Heart left ventricle (tissue), 16 donors: ENCODE measurements at regions not wholly inside any gene's neighbourhood (a gene's known extent, or its start where the extent isn't known, plus 50 kb on each side); places are given as distances from the start of the nearest gene placed in this dataset.

Source experiments
- ATAC-seq, 4 donors: fragments of 200-7000 bp; cut with Tn5 transposase; one replicate each; pipeline ENCODE4 v1.9.1; 2020 to 2022; ENCODE audit warnings: moderate library complexity in 4 of 4, mild to moderate bottlenecking in 3 of 4, moderate number of reproducible peaks in 1 of 4
- DNase-seq, 5 donors: peaks; one replicate each; pipeline ENCODE4 v3.0.0-alpha.2; 2020
- H3K27ac ChIP-seq, 12 donors: fragments of 200-600 bp; sonication (generic) in 4 of 12; one replicate each; pipeline versions ENCODE4 v1.5.0 to v1.8.0; 2016 to 2022; ENCODE audit warnings: mild to moderate bottlenecking in 2 of 12
- H3K27me3 ChIP-seq, 9 donors: fragments of 200-600 bp; sonication (generic) in 2 of 9; one replicate each; pipeline versions ENCODE4 v1.5.1 to v1.8.0; 2016 to 2022; ENCODE audit warnings: mild to moderate bottlenecking in 3 of 9
- H3K36me3 ChIP-seq, 9 donors: fragments of 200-600 bp; sonication (generic) in 2 of 9; one replicate each; pipeline versions ENCODE4 v1.5.0 to v1.8.0; 2018 to 2022; ENCODE audit warnings: mild to moderate bottlenecking in 2 of 9
- H3K4me1 ChIP-seq, 12 donors: fragments of 200-600 bp; sonication (generic) in 4 of 12; one replicate each; pipeline versions ENCODE4 v1.5.0 to v1.8.0; 2016 to 2022; ENCODE audit warnings: mild to moderate bottlenecking in 3 of 12
- H3K4me3 ChIP-seq, 12 donors: fragments of 200-600 bp; sonication (generic) in 4 of 12; one replicate each; pipeline versions ENCODE4 v1.5.0 to v1.8.0; 2017 to 2022; ENCODE audit warnings: mild to moderate bottlenecking in 9 of 12, moderate library complexity in 4 of 12
- H3K9me3 ChIP-seq, 12 donors: fragments of 200-600 bp; sonication (generic) in 4 of 12; one replicate each; pipeline versions ENCODE4 v1.5.0 to v1.8.0; 2016 to 2022; ENCODE audit warnings: mild to moderate bottlenecking in 1 of 12
- CTCF ChIP-seq, 12 donors: fragments of 200-600 bp; sonication (generic) in 4 of 12; IDR thresholded peaks; one replicate each; pipeline versions ENCODE4 v1.5.0 to v1.8.0; 2018 to 2022; ENCODE audit warnings: antibody characterized with exemption in 12 of 12, mild to moderate bottlenecking in 5 of 12
- POLR2A ChIP-seq, 2 donors: fragments of 450-650 bp; IDR thresholded peaks; one replicate each; pipeline ENCODE4 v1.6.1; 2017; ENCODE audit warnings: antibody characterized with exemption in 2 of 2, mild to moderate bottlenecking in 2 of 2, moderate library complexity in 2 of 2
- WGBS, 4 donors: extraction: QIAGEN DNeasy Blood & Tissue Kit in 2 of 4; methylation state at CpG; one replicate each; pipeline versions ENCODE4 v1.1.5 to v1.1.7; 2013 to 2018; 5-methylcytosine and 5-hydroxymethylcytosine counted together
- intact Hi-C, 10 donors: fragments of 100-400 bp; cut with DNase I; formaldehyde crosslinking; loops; one replicate each; pipeline versions ENCODE4 v1.11.1 to v1.14.2; 2022
- donor health status: ischemic (EF 13 %, LVEDD 7.1; RV severe dilation, severe dysfunction).
- donor health status: healthy with polysubstance abuse.
- donor health status: DM: no; HTN: yes; CAD: no.
- donor health status: DM: no; HTN: no; CAD: no.
- donor health status: ischemic (EF 25% LVEDD 6.9; RV normal size, moderate dysfunction).
- donor health status: ischemic (EF 25% LVEDD 5.7; RV mildly dilated, moderate dysfunction).
- donor health status: healthy.
- donor health status: DM: yes; HTN: yes; CAD: no.
- donor health status: ischemic (EF 35%, LVEDD 5.7; RV mildly dilated, moderate dysfunction).
- donor health status: nonischemic (EF 11% LVEDD 7.7; RV severe dilation, severe dysfunction).
- donor health status: DM: yes; HTN: yes; CAD: no.
- donor health status: PGD.
- donor health status: ischemic (EF 29% LVEDD 5.4; RV normal size, mild dysfunction).
- donor health status: nonischemic (EF 23%, LVEDD 6.1; RV moderate dilation, normal function).

- peak in 2 of 4 donors; percentile 30 to 62 for ATAC-seq
- 63 to 74% (median 72%) methylated on average over 15 of the region's 15 CpGs for WGBS, 4 donors
- peaks cover 0 to 45% (median 32%) of the 10 kb centered on the region in 12 donors for H3K4me1 ChIP-seq
- no peaks in the 10 kb centered on the region for H3K36me3 ChIP-seq
- no peaks in the 10 kb centered on the region for H3K27me3 ChIP-seq
- TF ChIP-seq POLR2A (IDR thresholded peaks at IDR 0.05) = no peak
- H3K9me3 ChIP-seq = no peaks in the 10 kb centered on the region
- intact Hi-C loops = no loop called here
- H3K4me3 ChIP-seq = peak overlapping the region in 2 of 12 donors; percentile 33 to 42
- H3K27ac ChIP-seq = peak overlapping the region in 8 of 12 donors; percentile 24 to 66 (median 55)
- DNase-seq = no peak
Measured at GRCh38 chr18:24632158-24632988, 171.9 kb downstream of the HRH4 start.

GRCh38 chr18:24633121-24633520 lies 172.7 kb downstream of the HRH4 start:
- no peaks in the 10 kb centered on the region for H3K36me3 ChIP-seq
- no peaks in the 10 kb centered on the region for H3K9me3 ChIP-seq
- intact Hi-C loops = no loop called here
- H3K4me1 ChIP-seq = peaks cover 0 to 38% (median 27%) of the 10 kb centered on the region in 12 donors
- WGBS, 4 donors = 82 to 98% (median 92%) methylated on average over 3 of the region's 3 CpGs
- H3K27me3 ChIP-seq = no peaks in the 10 kb centered on the region
- H3K4me3 ChIP-seq = no peak overlapping the region
- DNase-seq (no peak), ATAC-seq (peak in 1 of 4 donors; percentile 29)
- TF ChIP-seq POLR2A (IDR thresholded peaks at IDR 0.05) = no peak
- no peak for TF ChIP-seq CTCF (IDR thresholded peaks at IDR 0.05)
- H3K27ac ChIP-seq = peak overlapping the region in 6 of 12 donors; percentile 24 to 66 (median 44)

GRCh38 chr18:24649571-24649970 lies 189.1 kb downstream of the HRH4 start:
- no peaks in the 10 kb centered on the region for H3K36me3 ChIP-seq
- 94 to 100% (median 96%) methylated on average over 4 of the region's 4 CpGs for WGBS, 4 donors
- peaks cover 0 to 15% (median 0%) of the 10 kb centered on the region in 12 donors for H3K9me3 ChIP-seq
- DNase-seq (no peak), ATAC-seq (no peak)
- H3K27ac ChIP-seq = no peak overlapping the region
- H3K4me3 ChIP-seq = no peak overlapping the region
- TF ChIP-seq CTCF (IDR thresholded peaks at IDR 0.05) (no peak), POLR2A (IDR thresholded peaks at IDR 0.05) (no peak)
- no peaks in the 10 kb centered on the region for H3K4me1 ChIP-seq
- intact Hi-C loops = loop anchor here in 1 of 10 donors (5.0 kb wide), 1 partner anchor 48 kb away; no protein-coding TSS in a partner anchor
- no peaks in the 10 kb centered on the region for H3K27me3 ChIP-seq

GRCh38 chr18:24651434-24651833 lies 191.0 kb downstream of the HRH4 start:
- no peaks in the 10 kb centered on the region for H3K27me3 ChIP-seq

More at GRCh38 chr18:24651434-24651833, 191.0 kb downstream of the HRH4 start:
- peaks cover 0 to 1% (median 0%) of the 10 kb centered on the region in 12 donors for H3K4me1 ChIP-seq
- intact Hi-C loops = no loop called here
- TF ChIP-seq POLR2A (IDR thresholded peaks at IDR 0.05) = no peak
- no peak for TF ChIP-seq CTCF (IDR thresholded peaks at IDR 0.05)
- H3K9me3 ChIP-seq = peaks cover 0 to 15% (median 0%) of the 10 kb centered on the region in 12 donors
- no peaks in the 10 kb centered on the region for H3K36me3 ChIP-seq
- DNase-seq (no peak), ATAC-seq (no peak)
- 68 to 83% (median 72%) methylated on average over 2 of the region's 2 CpGs for WGBS, 4 donors
- H3K4me3 ChIP-seq = no peak overlapping the region
- H3K27ac ChIP-seq = no peak overlapping the region
